Activated B cell treated with CpG ODN at 0.5 μM for 24 hours (primary cell): ENCODE measurements at regions not wholly inside any gene's neighbourhood (a gene's known extent, or its start where the extent isn't known, plus 50 kb on each side); places are given as distances from the start of the nearest gene placed in this dataset.

Experiments
- ATAC-seq: fragments of 200-7000 bp; cut with Tn5 transposase; one replicate; pipeline ENCODE4 v1.10.0; 2021; ENCODE audit warnings: low read depth, mild to moderate bottlenecking, moderate library complexity
- CTCF ChIA-PET: fragments of 350-600 bp; sonication (Branson Sonifier 250); formaldehyde crosslinking; loops from one replicate; lab custom pipeline; 2021; ENCODE audit warnings: antibody characterized with exemption; lab: Charles Lee
- POLR2A ChIA-PET: fragments of 350-600 bp; sonication (Branson Sonifier 250); formaldehyde crosslinking; loops from one replicate; lab custom pipeline; 2021; ENCODE audit warnings: antibody characterized with exemption; lab: Charles Lee
- DNase-seq: peaks from one replicate; pipeline ENCODE4 v3.0.0; 2022
- H3K27ac Mint-ChIP-seq: one replicate; pipeline ENCODE4 v1.8.0; 2020; ENCODE audit warnings: mixed read lengths
- H3K27me3 Mint-ChIP-seq: one replicate; pipeline ENCODE4 v1.8.0; 2021; ENCODE audit warnings: mixed read lengths
- H3K36me3 Mint-ChIP-seq: one replicate; pipeline ENCODE4 v1.8.0; 2021; ENCODE audit warnings: low read depth, mixed read lengths
- H3K4me1 Mint-ChIP-seq: one replicate; pipeline ENCODE4 v1.8.0; 2021; ENCODE audit warnings: mixed read lengths
- H3K4me3 Mint-ChIP-seq: one replicate; pipeline ENCODE4 v1.8.0; 2020; ENCODE audit warnings: mild to moderate bottlenecking, mixed read lengths
- H3K9me3 Mint-ChIP-seq: one replicate; pipeline ENCODE4 v1.8.0; 2020; ENCODE audit warnings: mixed read lengths
- CTCF ChIP-seq: fragments of 200-600 bp; IDR thresholded peaks from one replicate; pipeline ENCODE4 v1.8.0; 2022; ENCODE audit warnings: antibody characterized with exemption, mild to moderate bottlenecking
- intact Hi-C: fragments of 100-400 bp; cut with micrococcal nuclease; formaldehyde crosslinking; loops from one replicate; pipeline ENCODE4 v1.15.1; 2024

GRCh38 chr13:65460136-65460535 is 1770.0 kb downstream of the PCDH9 start:
- intact Hi-C loops: no loop called here
- no peak for DNase-seq

GRCh38 chr13:65456150-65456912 is 1773.8 kb downstream of the PCDH9 start:
- intact Hi-C loops: no loop called here
- ChIA-PET POLR2A (no interaction called here), CTCF (no interaction called here)
- H3K9me3 Mint-ChIP-seq: peaks cover 2% of the 10 kb centered on the region
- no peak for TF ChIP-seq CTCF
- H3K36me3 Mint-ChIP-seq: no peaks in the 10 kb centered on the region
- H3K27me3 Mint-ChIP-seq: no peaks in the 10 kb centered on the region
- no peak overlapping the region for H3K27ac Mint-ChIP-seq
- no peak for ATAC-seq
- no peak for DNase-seq
- no peak overlapping the region for H3K4me3 Mint-ChIP-seq
- H3K4me1 Mint-ChIP-seq: no peaks in the 10 kb centered on the region

More at GRCh38 chr13:65460136-65460535, 1770.0 kb downstream of the PCDH9 start:
- ChIA-PET CTCF (no interaction called here), POLR2A (no interaction called here)
- ATAC-seq: no peak
- Mint-ChIP-seq H3K4me1 (no peaks in the 10 kb centered on the region), H3K27me3 (no peaks in the 10 kb centered on the region), H3K36me3 (no peaks in the 10 kb centered on the region), H3K9me3 (peaks cover 5% of the 10 kb centered on the region), H3K27ac (no peak overlapping the region), H3K4me3 (no peak overlapping the region)
- no peak for TF ChIP-seq CTCF

- Mint-ChIP-seq H3K9me3 (peaks cover 2% of the 10 kb centered on the region), H3K4me1 (no peaks in the 10 kb centered on the region)
Observed at GRCh38 chr13:65454403-65454802, 1775.7 kb downstream of the PCDH9 start.

GRCh38 chr13:65453982-65454381 is 1776.2 kb downstream of the PCDH9 start:
- ATAC-seq (no peak), DNase-seq (no peak)
- Mint-ChIP-seq H3K27me3 (no peaks in the 10 kb centered on the region), H3K36me3 (no peaks in the 10 kb centered on the region), H3K4me1 (no peaks in the 10 kb centered on the region), H3K4me3 (no peak overlapping the region), H3K27ac (no peak overlapping the region), H3K9me3 (peaks cover 2% of the 10 kb centered on the region)
- POLR2A ChIA-PET: no interaction called here
- TF ChIP-seq CTCF: no peak
- intact Hi-C loops: no loop called here
- CTCF ChIA-PET: no interaction called here

More at GRCh38 chr13:65454403-65454802, 1775.7 kb downstream of the PCDH9 start:
- Mint-ChIP-seq H3K36me3 (no peaks in the 10 kb centered on the region), H3K27me3 (no peaks in the 10 kb centered on the region), H3K27ac (no peak overlapping the region), H3K4me3 (no peak overlapping the region)
- no peak for DNase-seq
- ATAC-seq: no peak
- ChIA-PET CTCF (no interaction called here), POLR2A (no interaction called here)
- TF ChIP-seq CTCF: no peak
- intact Hi-C loops: no loop called here

GRCh38 chr13:65445340-65445739 is 1784.8 kb downstream of the PCDH9 start:
- peaks cover 19% of the 10 kb centered on the region for H3K9me3 Mint-ChIP-seq
- CTCF ChIA-PET: no interaction called here
- no peaks in the 10 kb centered on the region for H3K4me1 Mint-ChIP-seq
- H3K4me3 Mint-ChIP-seq: no peak overlapping the region
- no peaks in the 10 kb centered on the region for H3K27me3 Mint-ChIP-seq
- no peaks in the 10 kb centered on the region for H3K36me3 Mint-ChIP-seq
- no peak for TF ChIP-seq CTCF
- DNase-seq (no peak), ATAC-seq (no peak)
- POLR2A ChIA-PET: no interaction called here
- intact Hi-C loops: no loop called here
- H3K27ac Mint-ChIP-seq: no peak overlapping the region
